GM21723 (cell line): ENCODE measurements at regions not wholly inside any gene's neighbourhood (a gene's known extent, or its start where the extent isn't known, plus 50 kb on each side); places are given as distances from the start of the nearest gene placed in this dataset.
"Not testable (repeated sequence)": the region's sequence is repeated elsewhere in the genome, so short reads cannot be mapped to it uniquely, and the experiment has no call there.

Experiments used
- ATAC-seq: cut with Tn5 transposase; IDR thresholded peaks from one replicate; pipeline ENCODE4 v1.9.1; 2021; ENCODE audit warnings: mild to moderate bottlenecking, moderate library complexity; ENCODE audit not compliant: unreplicated experiment

DNA sequence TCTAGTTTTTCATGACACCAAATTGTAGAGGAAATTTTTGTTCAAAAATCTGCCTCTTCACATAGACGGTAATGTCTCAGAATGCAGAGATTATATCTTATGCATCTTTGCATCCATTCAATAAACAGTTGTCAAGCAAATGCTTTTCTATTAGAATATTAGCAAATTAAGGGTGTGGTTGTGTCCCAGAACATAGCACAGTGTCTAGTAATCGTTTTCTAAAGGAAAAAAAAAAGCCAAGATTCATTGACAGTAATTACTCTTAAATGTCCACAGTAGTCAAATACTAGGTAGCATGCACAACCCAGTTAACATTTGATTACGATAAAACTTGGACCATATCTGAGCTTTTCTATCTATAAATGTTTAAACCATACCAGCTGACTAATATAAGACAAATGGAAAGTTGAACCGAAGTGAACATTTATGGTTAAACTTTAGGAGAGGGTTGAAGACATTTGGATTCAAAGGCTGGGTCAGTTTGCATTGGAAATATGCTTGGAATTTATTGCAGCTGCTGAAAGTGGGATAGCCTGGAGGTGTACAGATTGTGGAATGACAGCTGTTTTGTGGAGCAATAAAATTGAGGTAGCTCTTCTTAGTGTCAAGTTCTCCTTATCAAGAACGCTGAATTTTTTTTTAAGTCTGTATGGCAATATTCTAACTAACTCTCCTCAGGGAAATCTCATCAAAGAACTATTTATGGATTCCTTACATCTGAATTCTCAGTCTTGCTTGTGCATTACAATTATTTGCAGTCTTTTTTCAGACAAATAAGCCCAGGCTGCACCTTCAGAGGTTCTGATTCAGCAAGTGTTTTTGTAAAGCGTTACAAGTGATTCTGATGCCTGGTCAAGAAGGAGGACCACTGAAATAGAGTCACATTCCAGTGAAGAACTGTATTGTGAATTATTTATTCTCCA lies 66.7 kb upstream of the ATP2B1 start:
- no peak for ATAC-seq

DNA sequence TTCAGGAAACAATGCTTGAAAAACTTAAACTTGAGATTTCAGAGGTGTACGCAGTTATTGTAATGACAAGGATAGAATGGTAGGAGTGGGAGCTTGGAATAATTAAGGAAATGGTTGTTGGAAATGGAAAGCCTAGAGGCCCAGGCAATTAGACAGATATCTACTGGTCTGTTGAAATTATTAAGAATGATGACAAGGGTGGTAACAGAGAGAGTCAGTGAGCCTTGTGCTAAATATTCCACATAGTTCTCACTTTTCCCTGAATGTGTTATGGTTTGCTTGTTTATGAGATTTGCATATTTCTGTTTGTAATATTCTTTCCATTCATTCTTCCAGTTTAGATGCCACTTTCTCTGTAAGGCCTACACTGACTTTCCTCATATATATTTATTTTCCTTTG lies 66.0 kb upstream of the ATP2B1 start:
- ATAC-seq = no peak

DNA sequence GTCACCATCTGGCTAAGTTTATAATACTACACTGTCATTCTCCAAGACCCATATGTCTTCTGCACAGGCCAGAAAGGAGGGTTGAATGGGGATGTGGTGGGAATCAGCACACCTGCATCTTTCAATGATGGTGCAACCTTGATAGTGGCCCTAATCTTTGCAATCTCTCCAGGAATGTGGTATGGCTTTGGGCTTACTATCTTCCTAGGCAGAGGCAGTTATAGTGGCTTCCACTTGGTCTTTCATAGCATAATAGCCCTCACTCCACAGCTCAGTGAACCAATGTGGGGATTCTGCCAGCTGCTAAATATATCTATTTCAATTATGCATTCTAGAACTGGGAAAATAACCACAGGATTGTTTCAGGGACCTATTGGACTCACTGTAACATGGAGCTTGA lies 61.8 kb upstream of the ATP2B1 start:
- ATAC-seq = no peak

DNA sequence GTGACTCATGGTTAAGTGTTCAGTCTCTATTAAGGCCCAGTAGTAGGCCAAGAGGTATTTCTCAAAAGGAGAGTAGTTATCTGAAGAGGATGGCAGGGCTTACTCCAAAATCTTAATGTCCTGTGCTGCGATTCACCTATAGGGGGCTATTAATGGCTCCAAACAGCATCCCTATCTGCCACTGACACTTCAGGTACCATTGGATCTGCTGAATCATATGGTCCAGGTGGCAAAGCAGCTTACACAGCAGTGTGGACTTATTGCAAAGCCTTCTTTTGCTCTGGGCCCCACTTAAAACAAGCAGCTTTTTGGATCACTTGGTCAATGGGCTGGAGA lies 60.8 kb upstream of the ATP2B1 start:
- ATAC-seq = no peak

DNA sequence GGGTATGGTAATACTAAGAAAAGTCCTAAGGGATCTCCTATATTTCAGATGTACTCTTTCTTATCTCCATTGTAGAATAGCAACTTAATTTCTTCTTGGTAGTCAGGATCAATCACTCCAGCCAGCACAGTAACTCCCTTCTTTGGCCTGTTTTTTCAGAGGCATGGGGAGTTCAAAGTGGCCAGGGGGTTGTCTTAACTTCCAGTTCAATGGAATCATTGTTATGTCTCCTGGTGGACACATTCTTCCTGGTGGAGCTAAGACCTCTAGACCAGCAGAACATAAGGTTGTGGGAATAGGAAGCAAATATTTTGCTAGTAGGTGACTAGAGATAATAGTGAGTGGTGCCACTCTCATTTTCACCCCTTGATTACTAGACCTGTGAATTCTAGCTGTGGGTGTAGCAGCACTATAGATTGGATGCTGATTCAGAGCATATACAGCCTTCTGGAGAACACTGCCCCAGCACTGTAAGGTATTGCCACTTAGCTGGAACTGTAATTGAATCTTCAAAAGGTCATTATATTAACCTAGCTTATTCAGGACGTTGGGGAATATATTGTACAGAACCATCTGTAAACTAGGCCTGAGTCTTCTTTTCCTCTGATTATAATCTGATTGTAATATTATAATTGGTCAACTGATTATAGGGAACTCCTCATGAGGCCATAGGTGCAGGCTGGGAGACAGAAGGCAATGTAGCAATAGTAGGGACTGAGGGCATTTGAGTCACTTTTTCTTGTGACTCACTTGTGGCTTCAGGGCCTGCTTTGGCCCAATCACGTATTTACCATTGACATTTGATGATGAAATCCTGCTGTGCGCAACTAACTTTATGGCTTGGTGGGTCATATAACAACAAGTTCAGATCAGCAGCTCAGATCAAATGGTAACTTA lies 60.2 kb upstream of the ATP2B1 start:
- no peak for ATAC-seq

DNA sequence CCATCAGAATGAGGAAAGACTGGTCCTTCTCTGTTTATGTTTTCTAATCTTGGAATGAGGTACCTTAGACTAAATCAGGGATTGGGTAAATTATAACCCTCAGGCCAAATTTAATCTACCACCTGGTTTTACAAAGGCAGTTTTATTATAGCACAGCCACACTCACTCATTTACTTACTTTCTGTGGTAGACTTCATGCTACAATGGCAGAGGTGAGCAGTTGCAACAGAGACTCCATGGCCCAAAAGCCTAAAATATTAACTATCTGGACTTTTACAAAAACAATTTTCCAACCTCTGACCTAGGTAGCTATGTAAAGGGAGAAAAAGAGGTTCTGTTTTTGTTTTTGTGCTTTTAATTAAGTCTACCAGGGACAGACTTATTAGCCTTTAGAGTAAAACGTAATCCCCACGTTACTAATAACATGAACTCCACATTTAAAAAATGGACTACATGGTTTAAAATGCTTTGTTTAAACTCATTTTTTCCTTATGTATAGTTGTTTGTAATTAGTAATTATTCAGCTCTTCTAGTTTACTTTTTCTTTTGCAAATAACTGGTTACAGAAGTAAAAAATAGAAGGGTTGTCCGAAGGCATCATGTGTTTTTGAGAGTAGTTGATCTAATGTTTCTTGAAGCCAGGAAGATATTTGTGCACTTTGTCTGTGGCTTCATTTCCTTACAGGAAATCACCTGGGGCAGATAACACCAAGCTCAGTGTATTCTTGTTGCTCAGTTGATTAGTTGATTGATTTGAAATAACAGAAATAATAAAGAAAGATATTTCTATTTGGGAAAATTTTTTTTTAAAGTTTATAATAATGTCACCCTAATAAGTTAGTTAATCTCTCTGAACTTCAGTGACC lies 57.6 kb upstream of the ATP2B1 start:
- ATAC-seq = peak; percentile 94

DNA sequence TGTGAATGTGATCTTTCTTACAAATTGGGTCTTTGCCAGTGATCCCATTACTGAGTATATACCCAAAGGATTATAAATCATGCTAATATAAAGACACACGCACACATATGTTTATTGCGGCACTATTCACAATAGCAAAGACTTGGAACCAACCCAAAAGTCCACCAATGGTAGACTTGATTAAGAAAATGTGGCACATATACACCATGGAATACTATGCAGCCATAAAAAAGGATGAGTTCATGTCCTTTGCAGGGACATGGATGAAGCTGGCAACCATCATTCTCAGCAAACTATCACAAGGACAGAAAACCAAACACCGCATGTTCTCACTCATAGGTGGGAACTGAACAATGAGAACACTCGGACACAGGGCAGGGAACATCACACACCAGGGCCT lies 55.5 kb upstream of the ATP2B1 start:
- ATAC-seq = not testable (repeated sequence)

DNA sequence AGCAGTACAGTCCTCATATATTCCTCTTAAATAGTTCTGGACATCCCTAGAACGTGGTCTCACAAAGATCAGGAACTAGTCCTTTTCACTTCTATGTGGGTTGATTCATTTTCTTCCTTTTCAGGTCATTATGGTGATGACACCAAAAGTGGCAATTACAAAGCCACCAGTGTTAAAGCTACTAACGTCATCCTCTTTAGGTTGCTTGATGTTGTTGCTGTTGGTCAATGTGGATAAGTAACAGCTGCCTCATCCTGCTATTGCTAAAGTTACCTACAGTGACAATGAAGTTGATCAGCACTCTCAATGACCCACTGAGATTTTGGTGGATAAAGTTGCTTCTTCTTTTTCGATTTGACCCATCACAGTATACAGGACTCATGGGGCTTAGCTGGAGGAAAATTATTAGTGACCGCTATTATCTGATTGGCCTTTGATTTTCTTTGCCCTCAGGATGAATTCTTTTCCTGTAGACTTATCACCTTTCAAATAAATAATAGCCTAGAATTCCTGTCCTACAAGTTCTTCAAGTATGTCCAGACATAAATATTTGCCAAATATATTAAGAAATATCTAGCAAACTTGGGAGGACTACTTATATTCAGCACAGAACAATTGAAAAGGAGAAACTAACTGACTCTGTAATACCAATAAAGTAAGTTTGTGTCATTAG lies 54.0 kb upstream of the ATP2B1 start:
- no peak for ATAC-seq

DNA sequence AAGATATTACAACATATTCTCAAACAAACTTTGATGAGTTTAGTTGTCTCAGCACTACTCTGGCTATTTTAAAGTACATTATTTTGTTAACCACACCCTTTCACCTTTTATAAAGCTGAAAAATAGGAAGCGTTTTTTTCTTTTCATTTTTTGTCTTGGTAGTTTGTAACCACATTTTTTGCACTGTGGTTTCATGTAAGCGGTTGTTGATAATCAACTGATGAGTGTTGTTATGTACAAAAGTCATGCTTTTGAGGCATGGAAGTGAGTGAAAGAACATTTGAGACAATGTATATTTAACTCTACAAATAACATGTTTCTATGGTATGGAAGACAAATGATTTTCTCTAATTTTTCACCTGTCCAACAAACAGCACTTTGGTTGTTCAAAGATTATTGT lies 52.1 kb upstream of the ATP2B1 start:
- no peak for ATAC-seq
